ENCODE measurements at regions not wholly inside any gene's neighbourhood (a gene's known extent, or its start where the extent isn't known, plus 50 kb on each side); places are given as distances from the start of the nearest gene placed in this dataset.

GRCh38 chr1:164910671-164911070, 351.7 kb downstream of the PBX1 start:
- no peak for ATAC-seq
- DNase-seq, result no peak
- intact Hi-C loops (cut with DNase I), result loop anchor here in 1 of 2 donors (5.0 kb wide), 1 partner anchor 123 kb away; no protein-coding TSS in a partner anchor

GRCh38 chr1:164907666-164908065, 348.7 kb downstream of the PBX1 start:
- ATAC-seq (no peak), DNase-seq (no peak)
- intact Hi-C loops (cut with DNase I), result no loop called here

DNA sequence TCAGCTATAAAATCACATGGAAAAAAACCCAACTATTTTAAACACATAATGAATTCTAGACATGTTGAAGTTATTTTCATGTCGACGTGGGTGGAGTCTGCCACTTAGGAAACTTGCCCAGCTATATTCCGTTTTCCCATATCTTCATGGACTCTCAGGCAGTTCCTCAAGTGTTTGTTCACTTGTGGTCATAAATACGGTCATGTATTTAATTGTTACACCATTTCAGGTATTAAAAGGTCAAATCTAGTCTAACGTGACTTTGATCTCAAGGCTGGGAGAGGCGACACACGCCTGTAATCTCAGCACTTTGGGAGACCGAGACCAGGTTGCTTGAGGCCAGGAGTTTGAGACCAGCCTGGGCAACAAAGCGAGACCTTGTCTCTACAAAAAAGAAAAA, 346.9 kb downstream of the PBX1 start:
- intact Hi-C loops (cut with DNase I), result no loop called here
- DNase-seq (no peak), ATAC-seq (no peak)

GRCh38 chr1:164902491-164902890, 343.5 kb downstream of the PBX1 start:
- intact Hi-C loops (cut with DNase I), result no loop called here
- no peak for DNase-seq

More at GRCh38 chr1:164902491-164902890, 343.5 kb downstream of the PBX1 start:
- no peak for ATAC-seq

All from left cardiac atrium (tissue), 4 donors.